Choroid plexus epithelial cell (primary cell): ENCODE measurements at regions not wholly inside any gene's neighbourhood (a gene's known extent, or its start where the extent isn't known, plus 50 kb on each side); places are given as distances from the start of the nearest gene placed in this dataset.

ENCODE experiments used
- DNase-seq: peaks from one replicate; pipeline ENCODE4 v3.0.0-alpha.2; 2010; ENCODE audit warnings: low read depth
- H3K4me3 ChIP-seq: 2 replicates; pipeline ENCODE4 v1.5.1; 2011; ENCODE audit warnings: low read depth, mild to moderate bottlenecking, control low read depth, low read length, moderate library complexity
- TF ChIP-seq, protein P1 (sequence below): conservative IDR thresholded peaks from 2 replicates; pipeline ENCODE4 v1.5.1; 2011; ENCODE audit warnings: low read depth, mild to moderate bottlenecking, control low read depth, inconsistent platforms, low read length, moderate library complexity

DNA sequence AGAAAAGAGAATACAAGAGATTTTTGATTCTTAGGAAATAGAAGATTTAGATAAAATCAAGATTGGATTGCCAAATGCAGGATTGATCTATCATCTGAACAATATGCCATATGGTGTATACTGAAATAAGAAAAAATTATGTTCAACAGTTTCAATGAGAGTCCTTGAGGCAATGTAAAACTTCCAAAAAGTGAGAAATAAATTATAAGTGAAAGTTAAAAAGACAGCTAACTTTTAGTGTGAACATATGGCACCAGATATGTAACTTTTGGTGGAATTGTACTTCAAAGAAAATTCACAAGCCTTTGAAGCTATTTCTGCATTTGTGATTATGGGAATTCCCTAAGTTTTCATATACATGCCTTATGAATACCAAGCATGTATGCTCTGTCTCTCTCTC lies 200.5 kb upstream of the ANO3 start:
- DNase-seq = no peak
- H3K4me3 ChIP-seq = no peak overlapping the region
- TF ChIP-seq, protein P1, sequence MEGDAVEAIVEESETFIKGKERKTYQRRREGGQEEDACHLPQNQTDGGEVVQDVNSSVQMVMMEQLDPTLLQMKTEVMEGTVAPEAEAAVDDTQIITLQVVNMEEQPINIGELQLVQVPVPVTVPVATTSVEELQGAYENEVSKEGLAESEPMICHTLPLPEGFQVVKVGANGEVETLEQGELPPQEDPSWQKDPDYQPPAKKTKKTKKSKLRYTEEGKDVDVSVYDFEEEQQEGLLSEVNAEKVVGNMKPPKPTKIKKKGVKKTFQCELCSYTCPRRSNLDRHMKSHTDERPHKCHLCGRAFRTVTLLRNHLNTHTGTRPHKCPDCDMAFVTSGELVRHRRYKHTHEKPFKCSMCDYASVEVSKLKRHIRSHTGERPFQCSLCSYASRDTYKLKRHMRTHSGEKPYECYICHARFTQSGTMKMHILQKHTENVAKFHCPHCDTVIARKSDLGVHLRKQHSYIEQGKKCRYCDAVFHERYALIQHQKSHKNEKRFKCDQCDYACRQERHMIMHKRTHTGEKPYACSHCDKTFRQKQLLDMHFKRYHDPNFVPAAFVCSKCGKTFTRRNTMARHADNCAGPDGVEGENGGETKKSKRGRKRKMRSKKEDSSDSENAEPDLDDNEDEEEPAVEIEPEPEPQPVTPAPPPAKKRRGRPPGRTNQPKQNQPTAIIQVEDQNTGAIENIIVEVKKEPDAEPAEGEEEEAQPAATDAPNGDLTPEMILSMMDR = no peak

DNA sequence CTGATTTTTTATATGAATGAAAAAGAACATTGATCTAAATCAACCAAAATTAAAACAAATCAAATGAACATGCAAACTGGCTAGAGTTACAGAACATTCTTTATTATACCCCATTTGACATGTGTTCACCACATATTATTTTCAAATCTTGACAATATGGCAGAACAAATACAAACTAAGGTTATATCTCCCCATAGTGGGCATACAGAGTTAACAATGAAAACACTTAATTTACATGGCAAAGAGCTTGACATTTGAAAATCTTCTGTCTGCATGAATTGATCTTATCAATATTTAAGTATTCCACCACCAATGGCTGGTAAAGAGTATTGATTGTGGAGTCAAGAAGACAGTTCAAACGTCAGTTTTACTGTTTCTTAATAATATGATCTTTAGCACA lies 197.9 kb upstream of the ANO3 start:
- no peak overlapping the region for H3K4me3 ChIP-seq
- DNase-seq = no peak
- TF ChIP-seq, protein P1 = no peak

DNA sequence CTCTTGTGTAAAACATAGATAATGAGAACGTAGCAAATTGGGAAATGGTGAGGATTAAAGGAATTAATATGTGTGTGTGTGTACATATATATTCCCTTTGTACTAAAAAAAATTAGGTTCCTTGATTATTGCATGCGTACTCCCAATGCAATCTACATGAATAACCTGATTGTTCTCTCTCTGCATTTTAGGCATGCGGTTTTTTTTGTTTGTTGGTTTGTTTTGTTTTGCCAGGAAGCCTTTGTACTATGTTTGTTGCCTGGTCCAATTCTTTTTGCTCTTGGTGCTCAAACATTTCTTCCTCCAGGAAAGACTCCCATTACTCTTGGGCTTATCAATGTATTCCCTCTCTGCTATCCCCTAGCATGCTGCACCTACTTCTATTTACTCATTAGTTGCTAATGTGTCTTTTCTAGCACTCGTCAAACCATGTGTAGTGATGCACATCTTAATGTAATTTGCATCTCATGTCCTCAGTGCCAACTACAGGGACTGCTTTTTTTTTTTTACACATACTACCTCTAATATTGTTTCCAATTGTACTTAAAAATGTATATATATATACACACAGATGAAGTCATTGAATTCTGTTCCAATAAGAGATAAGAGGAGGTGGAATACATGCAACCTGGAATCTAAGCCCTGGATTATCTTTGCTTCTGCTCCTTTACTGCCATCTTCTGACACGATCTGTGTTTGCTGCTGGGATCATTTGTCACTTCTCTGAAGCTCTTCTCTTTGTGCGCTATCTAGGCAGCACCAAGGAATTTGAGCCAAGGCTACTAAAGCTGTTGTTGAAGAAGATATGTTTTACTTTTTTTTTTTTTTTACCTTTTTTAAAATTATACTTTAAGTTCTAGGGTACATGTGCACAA lies 197.2 kb upstream of the ANO3 start:
- DNase-seq = peak; percentile 60
- no peak overlapping the region for H3K4me3 ChIP-seq
- TF ChIP-seq, protein P1 = peak; percentile 60

DNA sequence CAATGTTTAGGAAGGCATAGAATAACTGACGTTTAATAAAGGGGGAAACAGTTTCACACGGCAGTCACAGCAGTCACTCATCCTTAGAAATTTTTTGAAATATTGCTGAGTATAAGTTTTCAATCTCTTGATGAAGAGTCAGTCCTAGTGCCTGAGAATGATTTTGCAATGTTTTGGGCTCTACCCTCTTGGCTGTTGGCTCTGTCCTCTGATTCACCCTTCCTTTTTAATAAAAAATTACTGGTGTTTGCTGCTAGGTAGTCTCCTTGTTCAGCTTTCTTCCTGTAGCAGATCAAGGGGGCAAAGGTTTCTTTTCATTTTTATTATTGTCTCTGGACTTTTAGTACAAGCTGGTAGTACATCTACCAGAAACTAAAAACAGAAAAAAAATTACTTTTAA lies 194.3 kb upstream of the ANO3 start:
- DNase-seq = peak; percentile 10
- TF ChIP-seq, protein P1 = no peak
- no peak overlapping the region for H3K4me3 ChIP-seq

DNA sequence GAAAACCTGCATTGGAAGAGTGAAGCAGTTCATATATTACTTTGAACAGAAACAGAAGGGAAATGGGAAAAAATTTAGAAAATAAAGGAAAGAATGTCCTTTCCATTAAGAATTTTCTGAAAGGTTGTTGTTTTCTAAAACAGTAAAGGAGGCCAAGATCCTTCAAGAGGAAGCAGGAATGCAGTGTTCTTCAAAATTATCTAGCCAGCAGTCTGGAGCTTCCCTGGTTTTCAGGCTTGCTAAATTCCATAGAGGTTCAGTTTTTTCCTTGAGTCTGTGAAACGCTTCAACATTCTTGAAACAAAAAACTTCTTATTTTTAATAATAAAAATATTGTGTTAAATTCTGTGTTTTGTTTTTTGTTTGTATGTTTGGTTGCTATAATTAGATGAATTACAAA lies 189.0 kb upstream of the ANO3 start:
- no peak for DNase-seq
- TF ChIP-seq, protein P1 = no peak
- no peak overlapping the region for H3K4me3 ChIP-seq

DNA sequence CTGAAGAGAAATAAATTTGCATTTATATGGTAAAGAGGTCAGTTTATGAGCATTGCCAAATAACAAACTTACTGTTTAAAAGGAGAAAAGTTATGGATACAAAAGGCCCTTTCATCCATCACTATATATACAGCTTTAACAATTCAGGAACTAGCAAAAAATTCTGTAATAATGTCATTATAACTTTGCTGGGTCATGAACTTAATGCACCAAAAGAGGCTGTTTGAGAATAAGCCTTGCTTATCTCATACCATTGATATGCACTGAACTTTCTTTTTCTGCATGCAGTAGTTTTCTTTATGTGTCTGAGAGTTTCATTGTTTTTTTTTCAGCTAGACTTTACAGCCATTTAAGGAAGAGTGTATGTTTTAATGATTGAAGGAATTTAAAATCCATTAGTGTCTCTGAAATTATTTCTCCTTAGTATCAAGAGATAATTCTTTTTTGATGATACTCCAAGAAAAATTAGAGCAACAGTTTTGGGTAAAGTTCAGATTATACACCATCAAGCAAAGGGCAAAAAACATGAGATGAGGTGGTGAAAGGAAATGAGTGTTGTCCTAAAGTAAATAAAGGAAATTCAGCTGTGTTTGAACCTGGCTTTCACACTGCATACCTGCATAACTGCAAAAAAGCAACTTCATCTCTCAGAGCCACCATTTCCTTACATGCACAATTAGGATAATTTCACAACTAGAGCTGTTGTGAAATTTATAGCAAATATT lies 188.2 kb upstream of the ANO3 start:
- TF ChIP-seq, protein P1 = no peak
- peak; percentile 17 for DNase-seq
- H3K4me3 ChIP-seq = no peak overlapping the region
